HG02840 (cell line): ENCODE measurements at regions not wholly inside any gene's neighbourhood (a gene's known extent, or its start where the extent isn't known, plus 50 kb on each side); places are given as distances from the start of the nearest gene placed in this dataset.

Source experiments
- ATAC-seq: cut with Tn5 transposase; IDR thresholded peaks from one replicate; pipeline ENCODE4 v1.9.1; 2021; ENCODE audit warnings: mild to moderate bottlenecking, moderate library complexity, moderate number of reproducible peaks; ENCODE audit not compliant: unreplicated experiment, low FRiP score

- no peak for ATAC-seq
Measured at GRCh38 chr6:56692523-56693245, 50.0 kb upstream of the DST start.
